Activated B cell treated with CpG ODN at 0.5 μM for 24 hours (primary cell): ENCODE measurements at regions not wholly inside any gene's neighbourhood (a gene's known extent, or its start where the extent isn't known, plus 50 kb on each side); places are given as distances from the start of the nearest gene placed in this dataset.

Experiments
- ATAC-seq: fragments of 200-7000 bp; cut with Tn5 transposase; one replicate; pipeline ENCODE4 v1.10.0; 2021; ENCODE audit warnings: low read depth, mild to moderate bottlenecking, moderate library complexity
- CTCF ChIA-PET: fragments of 350-600 bp; sonication (Branson Sonifier 250); formaldehyde crosslinking; loops from one replicate; lab custom pipeline; 2021; ENCODE audit warnings: antibody characterized with exemption; lab: Charles Lee
- POLR2A ChIA-PET: fragments of 350-600 bp; sonication (Branson Sonifier 250); formaldehyde crosslinking; loops from one replicate; lab custom pipeline; 2021; ENCODE audit warnings: antibody characterized with exemption; lab: Charles Lee
- DNase-seq: peaks from one replicate; pipeline ENCODE4 v3.0.0; 2022
- H3K27ac Mint-ChIP-seq: one replicate; pipeline ENCODE4 v1.8.0; 2020; ENCODE audit warnings: mixed read lengths
- H3K27me3 Mint-ChIP-seq: one replicate; pipeline ENCODE4 v1.8.0; 2021; ENCODE audit warnings: mixed read lengths
- H3K36me3 Mint-ChIP-seq: one replicate; pipeline ENCODE4 v1.8.0; 2021; ENCODE audit warnings: low read depth, mixed read lengths
- H3K4me1 Mint-ChIP-seq: one replicate; pipeline ENCODE4 v1.8.0; 2021; ENCODE audit warnings: mixed read lengths
- H3K4me3 Mint-ChIP-seq: one replicate; pipeline ENCODE4 v1.8.0; 2020; ENCODE audit warnings: mild to moderate bottlenecking, mixed read lengths
- H3K9me3 Mint-ChIP-seq: one replicate; pipeline ENCODE4 v1.8.0; 2020; ENCODE audit warnings: mixed read lengths
- CTCF ChIP-seq: fragments of 200-600 bp; IDR thresholded peaks from one replicate; pipeline ENCODE4 v1.8.0; 2022; ENCODE audit warnings: antibody characterized with exemption, mild to moderate bottlenecking
- intact Hi-C: fragments of 100-400 bp; cut with micrococcal nuclease; formaldehyde crosslinking; loops from one replicate; pipeline ENCODE4 v1.15.1; 2024

- TF ChIP-seq CTCF = no peak
- ChIA-PET POLR2A (no interaction called here), CTCF (no interaction called here)
- DNase-seq (no peak), ATAC-seq (no peak)
- peaks cover 23% of the 10 kb centered on the region for H3K27me3 Mint-ChIP-seq
- peaks cover 13% of the 10 kb centered on the region for H3K4me1 Mint-ChIP-seq
- H3K4me3 Mint-ChIP-seq = no peak overlapping the region
- no peaks in the 10 kb centered on the region for H3K36me3 Mint-ChIP-seq
- no peak overlapping the region for H3K27ac Mint-ChIP-seq
- intact Hi-C loops = no loop called here
- no peaks in the 10 kb centered on the region for H3K9me3 Mint-ChIP-seq
These were observed 249.7 kb upstream of the PITRM1 start for GRCh38 chr10:3422282-3422681.

GRCh38 chr10:3421537-3422257 lies 249.1 kb upstream of the PITRM1 start:
- H3K9me3 Mint-ChIP-seq = no peaks in the 10 kb centered on the region
- ATAC-seq (no peak), DNase-seq (no peak)
- intact Hi-C loops = no loop called here
- no peak for TF ChIP-seq CTCF
- no peak overlapping the region for H3K4me3 Mint-ChIP-seq
- no peaks in the 10 kb centered on the region for H3K36me3 Mint-ChIP-seq
- ChIA-PET CTCF (no interaction called here), POLR2A (no interaction called here)
- no peak overlapping the region for H3K27ac Mint-ChIP-seq
- peaks cover 21% of the 10 kb centered on the region for H3K27me3 Mint-ChIP-seq
- H3K4me1 Mint-ChIP-seq = peaks cover 13% of the 10 kb centered on the region

GRCh38 chr10:3420527-3421469 lies 248.2 kb upstream of the PITRM1 start:
- ATAC-seq (no peak), DNase-seq (no peak)
- no peak for TF ChIP-seq CTCF
- ChIA-PET CTCF (no interaction called here), POLR2A (no interaction called here)
- no peaks in the 10 kb centered on the region for H3K36me3 Mint-ChIP-seq
- H3K27me3 Mint-ChIP-seq = peaks cover 20% of the 10 kb centered on the region
- no peak overlapping the region for H3K4me3 Mint-ChIP-seq
- intact Hi-C loops = no loop called here
- H3K27ac Mint-ChIP-seq = no peak overlapping the region
- no peaks in the 10 kb centered on the region for H3K9me3 Mint-ChIP-seq
- H3K4me1 Mint-ChIP-seq = peaks cover 13% of the 10 kb centered on the region

GRCh38 chr10:3419719-3420495 lies 247.3 kb upstream of the PITRM1 start:
- Mint-ChIP-seq H3K9me3 (no peaks in the 10 kb centered on the region), H3K36me3 (no peaks in the 10 kb centered on the region), H3K4me1 (peaks cover 13% of the 10 kb centered on the region), H3K4me3 (no peak overlapping the region), H3K27ac (no peak overlapping the region), H3K27me3 (peaks cover 17% of the 10 kb centered on the region)
- ChIA-PET CTCF (no interaction called here), POLR2A (no interaction called here)
- intact Hi-C loops = no loop called here
- no peak for TF ChIP-seq CTCF
- DNase-seq (no peak), ATAC-seq (no peak)
